K562 (cell line): ENCODE measurements at regions not wholly inside any gene's neighbourhood (a gene's known extent, or its start where the extent isn't known, plus 50 kb on each side); places are given as distances from the start of the nearest gene placed in this dataset.

Experiments used
- ATAC-seq: fragments of 200-7000 bp; cut with Tn5 transposase; 3 replicates; pipeline ENCODE4 v1.9.1; 2020; ENCODE audit warnings: moderate library complexity
- BruUV-seq: library from RNA; stranded (reverse); fragments of 400-500 nt; replicated peaks from 2 replicates; lab custom pipeline; 2021; lab: Mats Ljungman, UMichigan
- CTCF ChIA-PET: fragments of 300-600 bp; formaldehyde crosslinking; extraction: SDS; loops from one replicate; lab custom pipeline; 2021; ENCODE audit warnings: low intra/inter-chr PET ratio; lab: Yijun Ruan, JAX
- POLR2A ChIA-PET: fragments of 300-600, 350-650 bp; sonication (Branson Sonifier 250); formaldehyde crosslinking; extraction: SDS; loops from one replicate; lab custom pipeline; 2021; ENCODE audit warnings: antibody characterized with exemption, inconsistent platforms; lab: Yijun Ruan, JAX
- DNase-seq, 4 experiments: peaks; one replicate each; pipeline versions ENCODE4 v3.0.0 to v3.0.0-alpha.2; 2011 to 2018; ENCODE audit warnings: low spot score in 3 of 4, mixed read lengths in 3 of 4; ENCODE audit errors: extremely low read depth in 1 of 4
- FAIRE-seq: peaks from 2 replicates; lab custom pipeline; 2011; peaks lifted over from hg19 to GRCh38; lab: Jason Lieb, UNC
- H2AFZ ChIP-seq: 2 replicates; pipeline ENCODE4 v1.6.0; 2011; ENCODE audit warnings: low read depth, low read length, control low read depth, inconsistent platforms
- H3K27ac ChIP-seq: fragments of 200-600 bp; 3 replicates; pipeline ENCODE4 v1.8.0; 2011; ENCODE audit warnings: low read depth, mild to moderate bottlenecking, control low read depth, inconsistent platforms, low read length, moderate library complexity, mixed read lengths; ENCODE audit errors: extremely low read depth
- H3K27me3 ChIP-seq, 2 experiments: fragments of 300-600 bp in 1 of 2; 2 replicates in 1 of 2; 3 replicates in 1 of 2; pipeline versions ENCODE4 v1.6.0 to v1.8.0; 2011; ENCODE audit warnings: inconsistent platforms in 2 of 2, low read length in 2 of 2, mild to moderate bottlenecking in 1 of 2, mixed read lengths in 1 of 2, moderate library complexity in 1 of 2; ENCODE audit not compliant: control insufficient read depth in 2 of 2, insufficient read depth in 2 of 2
- H3K36me3 ChIP-seq: fragments of 300-600 bp; 3 replicates; pipeline ENCODE4 v1.8.0; 2011; ENCODE audit warnings: mild to moderate bottlenecking, low read length, inconsistent platforms; ENCODE audit not compliant: control insufficient read depth, insufficient read depth
- H3K4me1 ChIP-seq, 2 experiments: fragments of 200-600 bp in 1 of 2; replicated peaks in 1 of 2; 2 replicates in 1 of 2; 3 replicates in 1 of 2; pipeline versions ENCODE4 v1.5.1 to v1.8.0; 2011; ENCODE audit warnings: inconsistent platforms in 2 of 2, low read length in 2 of 2, mild to moderate bottlenecking in 1 of 2, mixed read lengths in 1 of 2, moderate library complexity in 1 of 2; ENCODE audit not compliant: control insufficient read depth in 2 of 2, insufficient read depth in 2 of 2
- H3K4me2 ChIP-seq: 2 replicates; pipeline ENCODE4 v1.6.1; 2011; ENCODE audit warnings: low read length, control low read depth, inconsistent platforms, mixed read lengths; ENCODE audit not compliant: insufficient read depth
- H3K4me3 ChIP-seq: fragments of 200-600 bp; sonication (generic), shearing (Covaris generic); 2 replicates; pipeline ENCODE4 v1.5.1; 2016; ENCODE audit warnings: control low read depth, inconsistent platforms
- H3K79me2 ChIP-seq: fragments of 200-600 bp; 3 replicates; pipeline ENCODE4 v1.8.0; 2011; ENCODE audit warnings: low read length, inconsistent platforms; ENCODE audit not compliant: control insufficient read depth, insufficient read depth
- H3K9ac ChIP-seq, 2 experiments: 2 replicates each; pipeline versions ENCODE4 v1.6.0 to v1.6.1; 2011; ENCODE audit warnings: low read depth in 2 of 2, low read length in 2 of 2, control low read depth in 1 of 2, inconsistent platforms in 1 of 2, mild to moderate bottlenecking in 1 of 2, mixed read lengths in 1 of 2; ENCODE audit not compliant: insufficient read depth in 1 of 2
- H3K9me1 ChIP-seq: one replicate; pipeline ENCODE4 v1.6.0; 2011; ENCODE audit warnings: inconsistent platforms, mild to moderate bottlenecking, low read length, moderate library complexity; ENCODE audit not compliant: control insufficient read depth, insufficient read depth
- H3K9me3 ChIP-seq: replicated peaks from 2 replicates; pipeline ENCODE4 v1.5.1; 2011; ENCODE audit warnings: low read depth, low read length, inconsistent platforms; ENCODE audit not compliant: control insufficient read depth, insufficient read depth
- H4K20me1 ChIP-seq: replicated peaks from 2 replicates; pipeline ENCODE4 v1.6.1; 2011; ENCODE audit warnings: low read length, inconsistent platforms, mixed read lengths; ENCODE audit not compliant: control insufficient read depth, insufficient read depth
- ADNP ChIP-seq: fragments of 200-800 bp; sonication (Bioruptor generic); IDR thresholded peaks from 2 replicates; pipeline ENCODE4 v1.6.1; 2016; ENCODE audit warnings: missing genetic modification characterization, missing compliant biosample characterization
- CUX1 ChIP-seq: fragments of 200-800 bp; sonication (Bioruptor generic); IDR thresholded peaks from 2 replicates; pipeline ENCODE4 v1.6.1; 2016; ENCODE audit warnings: missing genetic modification characterization, missing compliant biosample characterization
- ETV5 ChIP-seq: sonication (generic); formaldehyde crosslinking; IDR thresholded peaks from 2 replicates; pipeline ENCODE4 v1.4.0; 2020; ENCODE audit warnings: low read depth, mild to moderate bottlenecking, missing genetic modification reagents
- FOSL1 ChIP-seq: fragments of 200-800 bp; sonication (Bioruptor generic); conservative IDR thresholded peaks from 2 replicates; pipeline ENCODE4 v1.6.1; 2016; ENCODE audit warnings: missing genetic modification characterization, missing compliant biosample characterization
- KAT7 ChIP-seq: sonication (generic); formaldehyde crosslinking; IDR thresholded peaks from 2 replicates; pipeline ENCODE4 v1.8.0; 2022; ENCODE audit warnings: missing genetic modification reagents, mild to moderate bottlenecking, borderline replicate concordance
- MCM5 ChIP-seq: fragments of 450-650 bp; IDR thresholded peaks from 2 replicates; pipeline ENCODE4 v1.6.1; 2016; ENCODE audit warnings: low read depth
- MCM7 ChIP-seq, 2 experiments: fragments of 450-650 bp; IDR thresholded peaks; 2 replicates each; pipeline ENCODE4 v1.6.1; 2016 to 2018
- NR4A1 ChIP-seq, 2 experiments: fragments of 250-450 bp in 1 of 2; fragments of 450-650 bp in 1 of 2; sonication (Bioruptor Pico) in 1 of 2; IDR thresholded peaks; 2 replicates each; pipeline versions ENCODE4 v1.4.0 to v1.6.1; 2016 to 2020; ENCODE audit warnings: mild to moderate bottlenecking in 2 of 2, missing compliant biosample characterization in 1 of 2, missing genetic modification characterization in 1 of 2, moderate library complexity in 1 of 2
- OTX1 ChIP-seq: fragments of 450-650 bp; formaldehyde crosslinking; IDR thresholded peaks from 2 replicates; pipeline ENCODE4 v1.4.0; 2022; ENCODE audit warnings: mild to moderate bottlenecking
- POLR2B ChIP-seq: fragments of 450-650 bp; IDR thresholded peaks from 2 replicates; pipeline ENCODE4 v1.6.1; 2018; ENCODE audit warnings: low read depth; ENCODE audit not compliant: partially characterized antibody
- SP1 ChIP-seq: sonication (generic); formaldehyde crosslinking; IDR thresholded peaks from 2 replicates; pipeline ENCODE4 v1.8.1; 2022; ENCODE audit warnings: mild to moderate bottlenecking, missing genetic modification reagents
- THAP12 ChIP-seq: fragments of 250-450 bp; sonication (Bioruptor Pico); IDR thresholded peaks from 2 replicates; pipeline ENCODE4 v1.9.0; 2021; ENCODE audit warnings: mild to moderate bottlenecking, inconsistent platforms
- ZBTB26 ChIP-seq: fragments of 450-650 bp; formaldehyde crosslinking; IDR thresholded peaks from 2 replicates; pipeline ENCODE4 v1.4.0; 2022; ENCODE audit warnings: missing genetic modification characterization
- ZNF24 ChIP-seq: fragments of 450-650 bp; IDR thresholded peaks from 2 replicates; pipeline ENCODE4 v1.6.1; 2016
- ZNF830 ChIP-seq: fragments of 250-450 bp; sonication (Bioruptor Pico); IDR thresholded peaks from 2 replicates; pipeline ENCODE4 v1.5.0; 2021; ENCODE audit warnings: mild to moderate bottlenecking
- ZSCAN32 ChIP-seq: fragments of 450-650 bp; formaldehyde crosslinking; IDR thresholded peaks from 2 replicates; pipeline ENCODE4 v1.4.0; 2020; ENCODE audit warnings: mild to moderate bottlenecking, moderate library complexity
- WGBS: fragments of 100-300 bp; shearing (Covaris generic); methylation state at CpG from one replicate; pipeline ENCODE4 v1.1.6; 2016; ENCODE audit warnings: low coverage, mixed read lengths; ENCODE audit not compliant: insufficient coverage; ENCODE audit errors: missing lambda C conversion rate; 5-methylcytosine and 5-hydroxymethylcytosine counted together
- in situ Hi-C: fragments of 300-500 bp; cut with MboI; formaldehyde crosslinking; loops from 4 replicates; pipeline ENCODE4 v1.15.0; 2018; ENCODE audit warnings: inconsistent platforms, mixed read lengths
- intact Hi-C: fragments of 100-400 bp; cut with micrococcal nuclease; formaldehyde crosslinking; loops from 2 replicates; pipeline ENCODE4 v1.14.2; 2022

- 60% methylated on average over 1 of the region's 1 CpG for WGBS
- no TSS peak for BruUV-seq
- no peaks in the 10 kb centered on the region for H3K79me2 ChIP-seq
- H3K36me3 ChIP-seq: no peaks in the 10 kb centered on the region
- in situ Hi-C loops (no loop called here), intact Hi-C loops (no loop called here)
- no peak overlapping the region for H3K27ac ChIP-seq
- no peaks in the 10 kb centered on the region for H3K27me3 ChIP-seq
- no peaks in the 10 kb centered on the region for H3K9me3 ChIP-seq
- H3K9me1 ChIP-seq: no peaks in the 10 kb centered on the region
- no peak for ATAC-seq
- H2AFZ ChIP-seq: no peak overlapping the region
- no peaks in the 10 kb centered on the region for H3K4me1 ChIP-seq
- ChIA-PET CTCF (no interaction called here), POLR2A (no interaction called here)
- H3K9ac ChIP-seq: no peak overlapping the region
- H3K4me3 ChIP-seq: no peak overlapping the region
- no peak overlapping the region for H3K4me2 ChIP-seq
- no peaks in the 10 kb centered on the region for H4K20me1 ChIP-seq
- no peak for FAIRE-seq
- no peak for DNase-seq
- no peak for TF ChIP-seq MCM5
- TF ChIP-seq NR4A1 (CRISPR knock-in tag; IDR thresholded peaks at IDR 0.05): no peak
- no peak for TF ChIP-seq NR4A1 (tag; IDR thresholded peaks at IDR 0.05)
- peak; percentile 89 for TF ChIP-seq ZBTB26
- no peak for TF ChIP-seq SP1 (CRISPR knock-in tag)
- TF ChIP-seq MCM7 (IDR thresholded peaks at IDR 0.05): no peak
- TF ChIP-seq THAP12: no peak
- TF ChIP-seq CUX1 (CRISPR knock-in tag): no peak
- no peak for TF ChIP-seq ZSCAN32 (CRISPR knock-in tag)
- TF ChIP-seq ETV5 (CRISPR knock-in tag): no peak
- no peak for TF ChIP-seq FOSL1
- TF ChIP-seq ADNP (tag): no peak
- TF ChIP-seq OTX1: peak; percentile 79; the same call in 1 of the 2 replicates
- no peak for TF ChIP-seq KAT7 (CRISPR knock-in tag)
- TF ChIP-seq ZNF830 (CRISPR knock-in tag): no peak
- TF ChIP-seq ZNF24: no peak
- peak; percentile 46 for TF ChIP-seq POLR2B
Measured at GRCh38 chr6:152811785-152812184, 61.2 kb downstream of the VIP start.
